HepG2 (cell line): ENCODE measurements at regions not wholly inside any gene's neighbourhood (a gene's known extent, or its start where the extent isn't known, plus 50 kb on each side); places are given as distances from the start of the nearest gene placed in this dataset.

Experiments used
- ATAC-seq: fragments of 200-7000 bp; cut with Tn5 transposase; 3 replicates; pipeline ENCODE4 v1.9.1; 2020; ENCODE audit warnings: mild to moderate bottlenecking, moderate library complexity
- BruUV-seq: library from RNA; stranded (reverse); fragments of 400-500 nt; replicated peaks from 2 replicates; lab custom pipeline; 2021; lab: Mats Ljungman, UMichigan
- CTCF ChIA-PET: fragments of 300-600 bp; formaldehyde crosslinking; extraction: SDS; loops from one replicate; lab custom pipeline; 2021; ENCODE audit warnings: low total read pairs, inconsistent platforms, low intra/inter-chr PET ratio; lab: Yijun Ruan, JAX
- POLR2A ChIA-PET: fragments of 350-600 bp; sonication (Branson Sonifier 250); formaldehyde crosslinking; loops from one replicate; lab custom pipeline; 2020; ENCODE audit warnings: antibody characterized with exemption, inconsistent platforms; lab: Yijun Ruan, JAX
- DNase-seq: peaks from one replicate; pipeline ENCODE4 v3.0.0-alpha.2; 2015; ENCODE audit warnings: low spot score
- FAIRE-seq: peaks from 3 replicates; lab custom pipeline; 2011; peaks lifted over from hg19 to GRCh38; lab: Jason Lieb, UNC
- H2AFZ ChIP-seq: one replicate; pipeline ENCODE4 v1.6.1; 2011; ENCODE audit warnings: low read length, inconsistent platforms
- H3K27ac ChIP-seq: fragments of 300-600 bp; 3 replicates; pipeline ENCODE4 v1.8.0; 2011; ENCODE audit warnings: mixed run types, mild to moderate bottlenecking, mixed read lengths, low read length, inconsistent platforms; ENCODE audit not compliant: insufficient read depth; ENCODE audit errors: extremely low read length
- H3K27me3 ChIP-seq, 2 experiments: fragments of 200-600 bp in 1 of 2; 2 replicates in 1 of 2; 3 replicates in 1 of 2; pipeline versions ENCODE4 v1.6.0 to v1.8.0; 2011; ENCODE audit warnings: low read length in 2 of 2, mild to moderate bottlenecking in 2 of 2, moderate library complexity in 2 of 2, inconsistent platforms in 1 of 2; ENCODE audit not compliant: insufficient read depth in 2 of 2, control insufficient read depth in 1 of 2
- H3K36me3 ChIP-seq, 2 experiments: fragments of 200-600 bp in 1 of 2; replicated peaks in 1 of 2; 2 replicates in 1 of 2; 3 replicates in 1 of 2; pipeline versions ENCODE4 v1.5.1 to v1.8.0; 2011; ENCODE audit warnings: low read length in 2 of 2, inconsistent platforms in 1 of 2; ENCODE audit not compliant: insufficient read depth in 2 of 2, control insufficient read depth in 1 of 2
- H3K4me1 ChIP-seq: 2 replicates; pipeline ENCODE4 v1.5.1; 2012; ENCODE audit warnings: low read length, inconsistent platforms; ENCODE audit not compliant: insufficient read depth
- H3K4me2 ChIP-seq: 2 replicates; pipeline ENCODE4 v1.6.0; 2011; ENCODE audit warnings: low read depth, low read length, inconsistent platforms
- H3K4me3 ChIP-seq, 3 experiments: fragments of 200-600 bp in 1 of 3; sonication (generic), shearing (Covaris generic) in 1 of 3; replicated peaks in 1 of 3; 2 replicates each; pipeline ENCODE4 v1.5.1; 2011 to 2016; ENCODE audit warnings: low read length in 3 of 3, inconsistent platforms in 2 of 3, low read depth in 2 of 3, mild to moderate bottlenecking in 2 of 3, control low read depth in 1 of 3, mixed read lengths in 1 of 3; ENCODE audit not compliant: insufficient read depth in 1 of 3
- H3K79me2 ChIP-seq: one replicate; pipeline ENCODE4 v1.6.1; 2011; ENCODE audit warnings: low read length, inconsistent platforms; ENCODE audit not compliant: insufficient read depth
- H3K9ac ChIP-seq: 2 replicates; pipeline ENCODE4 v1.6.0; 2011; ENCODE audit warnings: mild to moderate bottlenecking, low read depth, low read length, inconsistent platforms; ENCODE audit not compliant: insufficient read depth
- H3K9me3 ChIP-seq: 2 replicates; pipeline ENCODE4 v1.5.1; 2012; ENCODE audit warnings: mild to moderate bottlenecking, low read length
- H4K20me1 ChIP-seq: 2 replicates; pipeline ENCODE4 v1.6.0; 2011; ENCODE audit warnings: inconsistent platforms, mild to moderate bottlenecking, low read length, moderate library complexity; ENCODE audit not compliant: insufficient read depth
- ARNT ChIP-seq: fragments of 450-650 bp; IDR thresholded peaks from 2 replicates; pipeline ENCODE4 v1.6.1; 2017
- CCDC6 ChIP-seq: sonication (generic); formaldehyde crosslinking; IDR thresholded peaks from 2 replicates; pipeline ENCODE4 v1.8.1; 2022; ENCODE audit warnings: mild to moderate bottlenecking, missing genetic modification reagents, moderate library complexity
- EEA1 ChIP-seq: sonication (generic); formaldehyde crosslinking; IDR thresholded peaks from 2 replicates; pipeline ENCODE4 v1.5.1; 2020; ENCODE audit warnings: mild to moderate bottlenecking, missing genetic modification reagents, borderline replicate concordance
- EP300 ChIP-seq, 3 experiments: sonication (generic) in 1 of 3; formaldehyde crosslinking in 1 of 3; IDR thresholded peaks; 2 replicates each; pipeline versions ENCODE4 v1.5.1 to v1.6.1; 2011 to 2020; ENCODE audit warnings: low read depth in 2 of 3, low read length in 2 of 3, borderline replicate concordance in 1 of 3, improper control_type of control experiment in 1 of 3, mild to moderate bottlenecking in 1 of 3, missing genetic modification reagents in 1 of 3, moderate library complexity in 1 of 3
- ERF ChIP-seq: IDR thresholded peaks from 2 replicates; pipeline ENCODE4 v1.6.1; 2018; ENCODE audit warnings: missing biosample characterization, missing genetic modification reagents
- GLI4 ChIP-seq: sonication (generic); formaldehyde crosslinking; IDR thresholded peaks from 2 replicates; pipeline ENCODE4 v1.5.1; 2020; ENCODE audit warnings: missing genetic modification reagents, mild to moderate bottlenecking, moderate library complexity, borderline replicate concordance
- HDAC2 ChIP-seq: sonication (generic); formaldehyde crosslinking; IDR thresholded peaks from 2 replicates; pipeline ENCODE4 v1.4.0; 2020; ENCODE audit warnings: missing genetic modification reagents
- MXD4 ChIP-seq: IDR thresholded peaks from 2 replicates; pipeline ENCODE4 v1.6.1; 2016; ENCODE audit warnings: mild to moderate bottlenecking, missing biosample characterization, missing genetic modification reagents
- RXRA ChIP-seq: sonication (generic); formaldehyde crosslinking; IDR thresholded peaks from 2 replicates; pipeline ENCODE4 v1.5.1; 2020; ENCODE audit warnings: missing genetic modification reagents
- SALL2 ChIP-seq: sonication (generic); formaldehyde crosslinking; IDR thresholded peaks from 2 replicates; pipeline ENCODE4 v1.8.1; 2023; ENCODE audit warnings: mild to moderate bottlenecking, missing genetic modification reagents, inconsistent platforms
- ZFX ChIP-seq: sonication (generic); formaldehyde crosslinking; IDR thresholded peaks from 2 replicates; pipeline ENCODE4 v1.4.0; 2020; ENCODE audit warnings: mild to moderate bottlenecking, low read depth, missing genetic modification reagents, moderate library complexity
- ZNF660 ChIP-seq: sonication (generic); formaldehyde crosslinking; IDR thresholded peaks from 2 replicates; pipeline ENCODE4 v1.5.1; 2020; ENCODE audit warnings: mild to moderate bottlenecking, low read depth, missing genetic modification reagents, borderline replicate concordance
- ZNF746 ChIP-seq: sonication (generic); formaldehyde crosslinking; IDR thresholded peaks from 2 replicates; pipeline ENCODE4 v1.8.0; 2022; ENCODE audit warnings: mild to moderate bottlenecking, missing genetic modification reagents
- WGBS: methylation state at CpG from one replicate; pipeline ENCODE4 v1.1.6; 2017; ENCODE audit warnings: low lambda C conversion rate; 5-methylcytosine and 5-hydroxymethylcytosine counted together
- in situ Hi-C: cut with HindIII; loops from 2 replicates; pipeline ENCODE4 v1.10.0; 2017; ENCODE audit warnings: low pct_unique_long_range_greater_than_20kb; ENCODE audit not compliant: extremely low pct_ligation_motif_present
- intact Hi-C: fragments of 100-400 bp; cut with micrococcal nuclease; formaldehyde crosslinking; loops from one replicate; pipeline ENCODE4 v1.10.0; 2022; ENCODE audit not compliant: unreplicated experiment

GRCh38 chr3:72006631-72007556 is 221.9 kb upstream of the PROK2 start:
- no peak for FAIRE-seq
- ChIA-PET POLR2A (no interaction called here), CTCF (no interaction called here)
- ATAC-seq, result no peak
- no peak overlapping the region for H3K4me3 ChIP-seq
- H3K9me3 ChIP-seq, result no peaks in the 10 kb centered on the region
- H3K9ac ChIP-seq, result no peak overlapping the region
- no peaks in the 10 kb centered on the region for H3K79me2 ChIP-seq
- H2AFZ ChIP-seq, result no peak overlapping the region
- no peak for DNase-seq
- H3K27me3 ChIP-seq, result peaks cover 0 to 11% of the 10 kb centered on the region in 2 experiments; a peak in 1 of 5 replicates
- in situ Hi-C loops, result no loop called here
- WGBS, result 26% methylated on average over 11 of the region's 12 CpGs
- no peak overlapping the region for H3K4me2 ChIP-seq
- no peak overlapping the region for H3K27ac ChIP-seq
- H3K36me3 ChIP-seq, result no peaks in the 10 kb centered on the region
- no TSS peak for BruUV-seq
- no peaks in the 10 kb centered on the region for H4K20me1 ChIP-seq
- intact Hi-C loops, result no loop called here
- TF ChIP-seq ARNT (no peak), EEA1 (no peak), ZFX (CRISPR knock-in tag) (no peak), EP300 (IDR thresholded peaks at IDR 0.05; ENCODE audit: low read depth in 2 of 2, low read length in 2 of 2) (no peak), EP300 (CRISPR knock-in tag; IDR thresholded peaks at IDR 0.05; ENCODE audit: borderline replicate concordance) (no peak), ZNF660 (CRISPR knock-in tag) (no peak), MXD4 (CRISPR knock-in tag) (no peak), RXRA (no peak), GLI4 (CRISPR knock-in tag) (no peak), HDAC2 (CRISPR knock-in tag) (no peak), ERF (CRISPR knock-in tag) (no peak), SALL2 (CRISPR knock-in tag) (no peak), ZNF746 (no peak), CCDC6 (CRISPR knock-in tag) (no peak)
- no peaks in the 10 kb centered on the region for H3K4me1 ChIP-seq
